Neural progenitor cell (in vitro differentiated cells): ENCODE measurements at regions not wholly inside any gene's neighbourhood (a gene's known extent, or its start where the extent isn't known, plus 50 kb on each side); places are given as distances from the start of the nearest gene placed in this dataset.

Experiments
- DNase-seq: peaks from one replicate; pipeline ENCODE4 v3.0.0-alpha.2; 2016; ENCODE audit warnings: low spot score
- H2AFZ ChIP-seq: fragments of 200-600 bp; sonication (generic); replicated peaks from 2 replicates; pipeline ENCODE4 v1.6.1; 2016; ENCODE audit warnings: antibody characterized with exemption
- H3F3A ChIP-seq: fragments of 200-600 bp; sonication (generic); 2 replicates; pipeline ENCODE4 v1.6.1; 2016; ENCODE audit warnings: antibody characterized with exemption, low read depth
- H3K27ac ChIP-seq: fragments of 200-600 bp; sonication (generic); 2 replicates; pipeline ENCODE4 v1.5.1; 2016; ENCODE audit warnings: mild to moderate bottlenecking
- H3K27me3 ChIP-seq: fragments of 200-600 bp; sonication (generic); 2 replicates; pipeline ENCODE4 v1.6.1; 2016; ENCODE audit warnings: mild to moderate bottlenecking, moderate library complexity
- H3K36me3 ChIP-seq: fragments of 200-600 bp; sonication (generic); 2 replicates; pipeline ENCODE4 v1.5.1; 2016
- H3K4me1 ChIP-seq: fragments of 200-600 bp; sonication (generic); 2 replicates; pipeline ENCODE4 v1.6.1; 2016; ENCODE audit warnings: mixed run types
- H3K4me2 ChIP-seq: fragments of 200-600 bp; sonication (generic); 2 replicates; pipeline ENCODE4 v1.6.1; 2016
- H3K4me3 ChIP-seq: fragments of 200-600 bp; sonication (generic); 2 replicates; pipeline ENCODE4 v1.5.1; 2016
- H3K79me2 ChIP-seq: fragments of 200-600 bp; sonication (generic); 2 replicates; pipeline ENCODE4 v1.6.1; 2016; ENCODE audit warnings: low read depth
- H3K9ac ChIP-seq: fragments of 200-600 bp; sonication (generic); 2 replicates; pipeline ENCODE4 v1.6.1; 2016
- H3K9me3 ChIP-seq: fragments of 200-600 bp; sonication (generic); 2 replicates; pipeline ENCODE4 v1.5.1; 2016; ENCODE audit warnings: low read depth
- H4K20me1 ChIP-seq: fragments of 200-600 bp; sonication (generic); 2 replicates; pipeline ENCODE4 v1.6.1; 2016; ENCODE audit warnings: low read depth
- H3K27ac Mint-ChIP-seq: 3 replicates; pipeline ENCODE4 v1.8.0; 2021; ENCODE audit warnings: mixed read lengths
- H3K27me3 Mint-ChIP-seq: 2 replicates; pipeline ENCODE4 v1.8.0; 2022; ENCODE audit warnings: low read depth, mild to moderate bottlenecking, inconsistent platforms, moderate library complexity, mixed read lengths; ENCODE audit not compliant: insufficient read depth
- H3K36me3 Mint-ChIP-seq: 3 replicates; pipeline ENCODE4 v1.8.0; 2021; ENCODE audit warnings: mixed read lengths
- H3K4me1 Mint-ChIP-seq: 3 replicates; pipeline ENCODE4 v1.8.0; 2021; ENCODE audit warnings: mixed read lengths
- H3K4me3 Mint-ChIP-seq: 3 replicates; pipeline ENCODE4 v1.8.0; 2021; ENCODE audit warnings: mild to moderate bottlenecking, moderate library complexity, mixed read lengths
- H3K9me3 Mint-ChIP-seq: 3 replicates; pipeline ENCODE4 v1.8.0; 2020; ENCODE audit warnings: mixed read lengths
- EZH2 ChIP-seq: fragments of 200-600 bp; sonication (generic); IDR thresholded peaks from 2 replicates; pipeline ENCODE4 v1.6.1; 2017; ENCODE audit warnings: antibody characterized with exemption, mild to moderate bottlenecking, moderate library complexity
- EZH2phosphoT487 ChIP-seq: fragments of 200-600 bp; sonication (generic); IDR thresholded peaks from 2 replicates; pipeline ENCODE4 v1.6.1; 2017; ENCODE audit warnings: antibody characterized with exemption
- TF ChIP-seq, protein P1 (sequence below): fragments of 200-600 bp; sonication (generic); IDR thresholded peaks from 2 replicates; pipeline ENCODE4 v1.5.1; 2017; ENCODE audit warnings: antibody characterized with exemption, mild to moderate bottlenecking

DNA sequence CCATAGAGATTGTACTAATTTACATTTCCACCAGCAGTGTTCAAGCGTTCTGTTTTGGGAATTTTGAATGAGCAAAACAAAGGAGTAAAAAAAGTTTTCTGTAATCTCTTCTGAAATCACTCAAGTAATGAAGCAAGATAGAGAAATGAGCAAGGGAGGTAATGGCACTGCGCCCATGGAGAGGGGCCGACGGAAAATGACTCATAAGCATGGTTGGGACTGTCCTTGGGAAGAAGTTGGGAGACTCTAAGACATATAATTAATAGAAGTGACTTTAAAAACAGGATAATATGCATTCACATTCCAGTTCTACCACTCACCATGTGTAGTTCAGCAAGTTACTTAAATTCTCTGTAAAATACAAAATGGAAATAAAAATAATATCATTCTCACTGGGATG is 62.5 kb upstream of the C5orf46 start:
- H3F3A ChIP-seq: no peaks in the 10 kb centered on the region
- H4K20me1 ChIP-seq: no peaks in the 10 kb centered on the region
- no peaks in the 10 kb centered on the region for H3K9me3 ChIP-seq
- peaks cover 17% of the 10 kb centered on the region for H3K4me1 ChIP-seq
- no peaks in the 10 kb centered on the region for H3K36me3 ChIP-seq
- DNase-seq: no peak
- no peak overlapping the region for H3K4me2 ChIP-seq
- TF ChIP-seq EZH2phosphoT487: no peak
- TF ChIP-seq, protein P1, sequence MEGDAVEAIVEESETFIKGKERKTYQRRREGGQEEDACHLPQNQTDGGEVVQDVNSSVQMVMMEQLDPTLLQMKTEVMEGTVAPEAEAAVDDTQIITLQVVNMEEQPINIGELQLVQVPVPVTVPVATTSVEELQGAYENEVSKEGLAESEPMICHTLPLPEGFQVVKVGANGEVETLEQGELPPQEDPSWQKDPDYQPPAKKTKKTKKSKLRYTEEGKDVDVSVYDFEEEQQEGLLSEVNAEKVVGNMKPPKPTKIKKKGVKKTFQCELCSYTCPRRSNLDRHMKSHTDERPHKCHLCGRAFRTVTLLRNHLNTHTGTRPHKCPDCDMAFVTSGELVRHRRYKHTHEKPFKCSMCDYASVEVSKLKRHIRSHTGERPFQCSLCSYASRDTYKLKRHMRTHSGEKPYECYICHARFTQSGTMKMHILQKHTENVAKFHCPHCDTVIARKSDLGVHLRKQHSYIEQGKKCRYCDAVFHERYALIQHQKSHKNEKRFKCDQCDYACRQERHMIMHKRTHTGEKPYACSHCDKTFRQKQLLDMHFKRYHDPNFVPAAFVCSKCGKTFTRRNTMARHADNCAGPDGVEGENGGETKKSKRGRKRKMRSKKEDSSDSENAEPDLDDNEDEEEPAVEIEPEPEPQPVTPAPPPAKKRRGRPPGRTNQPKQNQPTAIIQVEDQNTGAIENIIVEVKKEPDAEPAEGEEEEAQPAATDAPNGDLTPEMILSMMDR: no peak
- no peak for TF ChIP-seq EZH2
- no peaks in the 10 kb centered on the region for H3K27me3 ChIP-seq
- Mint-ChIP-seq H3K36me3 (no peaks in the 10 kb centered on the region), H3K4me3 (no peak overlapping the region), H3K27me3 (peaks cover 3% of the 10 kb centered on the region), H3K9me3 (no peaks in the 10 kb centered on the region), H3K27ac (no peak overlapping the region), H3K4me1 (no peaks in the 10 kb centered on the region)
- no peak overlapping the region for H3K9ac ChIP-seq
- H3K4me3 ChIP-seq: no peak overlapping the region
- H3K27ac ChIP-seq: no peak overlapping the region
- H2AFZ ChIP-seq: no peak overlapping the region
- no peaks in the 10 kb centered on the region for H3K79me2 ChIP-seq

DNA sequence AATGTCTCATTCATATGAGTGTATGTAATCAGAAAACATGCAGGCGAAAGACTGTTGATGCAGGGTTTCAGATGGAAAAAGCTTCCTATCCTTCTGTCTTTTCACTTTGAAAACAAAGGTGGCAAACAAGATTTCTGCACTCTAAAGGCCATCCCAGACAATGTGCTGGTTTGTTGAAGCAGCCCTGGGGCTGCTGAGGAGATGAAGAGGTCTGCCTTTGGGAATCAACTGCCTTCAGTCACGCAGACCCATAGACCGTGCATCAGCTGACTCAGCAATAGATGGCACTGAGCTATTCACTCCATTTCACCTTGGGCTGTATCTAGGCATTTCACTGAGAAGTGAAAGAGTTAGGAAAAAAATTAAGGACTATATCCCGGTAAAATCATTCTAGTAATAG is 60.5 kb upstream of the C5orf46 start:
- H2AFZ ChIP-seq: no peak overlapping the region
- Mint-ChIP-seq H3K27me3 (peaks cover 3% of the 10 kb centered on the region), H3K4me1 (no peaks in the 10 kb centered on the region), H3K36me3 (no peaks in the 10 kb centered on the region), H3K9me3 (no peaks in the 10 kb centered on the region), H3K4me3 (no peak overlapping the region), H3K27ac (no peak overlapping the region)
- H3K9me3 ChIP-seq: no peaks in the 10 kb centered on the region
- DNase-seq: no peak
- no peaks in the 10 kb centered on the region for H3K27me3 ChIP-seq
- TF ChIP-seq EZH2phosphoT487: no peak
- no peak for TF ChIP-seq EZH2
- TF ChIP-seq, protein P1: no peak
- H3K4me2 ChIP-seq: no peak overlapping the region
- no peak overlapping the region for H3K4me3 ChIP-seq
- H3F3A ChIP-seq: no peaks in the 10 kb centered on the region
- H3K79me2 ChIP-seq: no peaks in the 10 kb centered on the region
- no peaks in the 10 kb centered on the region for H3K36me3 ChIP-seq
- H4K20me1 ChIP-seq: no peaks in the 10 kb centered on the region
- no peak overlapping the region for H3K9ac ChIP-seq
- H3K4me1 ChIP-seq: peaks cover 6% of the 10 kb centered on the region
- no peak overlapping the region for H3K27ac ChIP-seq

DNA sequence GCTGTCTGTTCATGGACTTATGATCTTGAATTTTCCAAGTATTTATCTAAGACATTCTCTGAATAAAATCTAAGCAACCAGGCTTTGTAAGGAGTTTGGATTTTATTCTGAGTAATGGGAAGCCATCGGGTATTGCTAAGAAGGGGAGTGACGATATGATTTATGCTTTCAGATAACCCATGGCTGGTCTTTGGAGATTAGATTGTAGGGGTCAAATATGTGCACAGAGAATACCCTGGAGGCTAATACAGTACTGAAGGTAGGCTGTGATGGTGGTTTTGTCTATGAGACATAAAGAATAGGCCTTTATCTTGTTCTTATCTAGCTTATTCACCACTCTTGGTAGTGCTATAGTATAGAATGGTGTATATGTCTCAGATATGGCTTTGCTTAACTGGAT is 60.0 kb upstream of the C5orf46 start:
- no peak for DNase-seq
- Mint-ChIP-seq H3K4me1 (no peaks in the 10 kb centered on the region), H3K27ac (no peak overlapping the region), H3K36me3 (no peaks in the 10 kb centered on the region), H3K4me3 (no peak overlapping the region), H3K9me3 (no peaks in the 10 kb centered on the region), H3K27me3 (peaks cover 3% of the 10 kb centered on the region)
- Histone ChIP-seq H3K27ac (no peak overlapping the region), H3K79me2 (no peaks in the 10 kb centered on the region), H3K4me2 (no peak overlapping the region), H3F3A (no peaks in the 10 kb centered on the region), H3K9ac (no peak overlapping the region), H3K9me3 (no peaks in the 10 kb centered on the region), H3K27me3 (no peaks in the 10 kb centered on the region), H3K36me3 (no peaks in the 10 kb centered on the region), H3K4me1 (peaks cover 5% of the 10 kb centered on the region), H3K4me3 (no peak overlapping the region), H2AFZ (no peak overlapping the region), H4K20me1 (no peaks in the 10 kb centered on the region)
- TF ChIP-seq EZH2 (no peak), EZH2phosphoT487 (no peak)
- TF ChIP-seq, protein P1: no peak

DNA sequence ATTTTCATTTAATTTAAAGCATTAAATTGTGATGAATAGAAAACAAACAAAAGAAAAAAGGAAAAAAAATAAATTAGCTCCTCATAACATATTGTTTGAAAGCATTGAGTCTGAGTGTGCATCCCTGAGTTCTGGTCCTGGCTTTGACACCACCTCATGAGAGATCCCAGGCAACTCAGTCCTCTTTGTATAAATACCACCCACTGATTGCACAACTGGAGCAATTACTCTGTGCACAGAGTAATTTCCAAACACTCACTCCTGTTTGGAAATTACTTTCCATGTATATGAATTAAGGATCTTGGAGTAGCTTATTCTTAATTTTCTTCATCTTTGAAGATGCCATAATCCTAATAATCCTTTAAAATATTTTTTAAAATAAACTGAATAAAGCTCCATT is 59.4 kb upstream of the C5orf46 start:
- Histone ChIP-seq H3K4me1 (no peaks in the 10 kb centered on the region), H3K9ac (no peak overlapping the region), H3K79me2 (no peaks in the 10 kb centered on the region), H4K20me1 (no peaks in the 10 kb centered on the region), H3K9me3 (no peaks in the 10 kb centered on the region), H3K27me3 (no peaks in the 10 kb centered on the region), H3K4me2 (no peak overlapping the region), H3K36me3 (no peaks in the 10 kb centered on the region), H3K27ac (no peak overlapping the region), H2AFZ (no peak overlapping the region), H3F3A (no peaks in the 10 kb centered on the region), H3K4me3 (no peak overlapping the region)
- no peak overlapping the region for H3K4me3 Mint-ChIP-seq
- DNase-seq: no peak
- TF ChIP-seq, protein P1: no peak
- no peak for TF ChIP-seq EZH2
- no peak for TF ChIP-seq EZH2phosphoT487
- H3K4me1 Mint-ChIP-seq: no peaks in the 10 kb centered on the region
- H3K27ac Mint-ChIP-seq: no peak overlapping the region
- H3K27me3 Mint-ChIP-seq: peaks cover 3% of the 10 kb centered on the region
- no peaks in the 10 kb centered on the region for H3K9me3 Mint-ChIP-seq
- no peaks in the 10 kb centered on the region for H3K36me3 Mint-ChIP-seq
